ENCODE measurements at regions not wholly inside any gene's neighbourhood (a gene's known extent, or its start where the extent isn't known, plus 50 kb on each side); places are given as distances from the start of the nearest gene placed in this dataset.

GRCh38 chr5:34604119-34604675 lies 51.9 kb upstream of the RAI14 start:
- TF ChIP-seq, protein P1, sequence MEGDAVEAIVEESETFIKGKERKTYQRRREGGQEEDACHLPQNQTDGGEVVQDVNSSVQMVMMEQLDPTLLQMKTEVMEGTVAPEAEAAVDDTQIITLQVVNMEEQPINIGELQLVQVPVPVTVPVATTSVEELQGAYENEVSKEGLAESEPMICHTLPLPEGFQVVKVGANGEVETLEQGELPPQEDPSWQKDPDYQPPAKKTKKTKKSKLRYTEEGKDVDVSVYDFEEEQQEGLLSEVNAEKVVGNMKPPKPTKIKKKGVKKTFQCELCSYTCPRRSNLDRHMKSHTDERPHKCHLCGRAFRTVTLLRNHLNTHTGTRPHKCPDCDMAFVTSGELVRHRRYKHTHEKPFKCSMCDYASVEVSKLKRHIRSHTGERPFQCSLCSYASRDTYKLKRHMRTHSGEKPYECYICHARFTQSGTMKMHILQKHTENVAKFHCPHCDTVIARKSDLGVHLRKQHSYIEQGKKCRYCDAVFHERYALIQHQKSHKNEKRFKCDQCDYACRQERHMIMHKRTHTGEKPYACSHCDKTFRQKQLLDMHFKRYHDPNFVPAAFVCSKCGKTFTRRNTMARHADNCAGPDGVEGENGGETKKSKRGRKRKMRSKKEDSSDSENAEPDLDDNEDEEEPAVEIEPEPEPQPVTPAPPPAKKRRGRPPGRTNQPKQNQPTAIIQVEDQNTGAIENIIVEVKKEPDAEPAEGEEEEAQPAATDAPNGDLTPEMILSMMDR (IDR thresholded peaks at IDR 0.05 in 2 of 3, conservative IDR thresholded peaks at IDR 0.05 in 1 of 3; ENCODE audit: insufficient read depth in 2 of 3, low read depth in 1 of 3, low read length in 3 of 3) = no peak
- TF ChIP-seq ZBTB8A (IDR thresholded peaks at IDR 0.05; ENCODE audit: partially characterized antibody) (no peak), ZNF263 (CRISPR knock-in tag; IDR thresholded peaks at IDR 0.05; ENCODE audit: borderline replicate concordance) (no peak), PHF8 (IDR thresholded peaks at IDR 0.05; ENCODE audit: borderline replicate concordance, low read length) (no peak), PML (IDR thresholded peaks at IDR 0.05; ENCODE audit: low read length) (no peak), POLR2A (conservative IDR thresholded peaks at IDR 0.05) (no peak), NR2F6 (CRISPR knock-in tag; IDR thresholded peaks at IDR 0.05) (no peak)

Data from K562 (cell line).